HG03097 (cell line): ENCODE measurements at regions not wholly inside any gene's neighbourhood (a gene's known extent, or its start where the extent isn't known, plus 50 kb on each side); places are given as distances from the start of the nearest gene placed in this dataset.
"Not testable (repeated sequence)": the region's sequence is repeated elsewhere in the genome, so short reads cannot be mapped to it uniquely, and the experiment has no call there.

ENCODE experiments used
- ATAC-seq: cut with Tn5 transposase; IDR thresholded peaks from one replicate; pipeline ENCODE4 v1.9.1; 2021; ENCODE audit not compliant: unreplicated experiment, low FRiP score

GRCh38 chr7:115793958-115794702 lies 236.4 kb downstream of the TFEC start:
- ATAC-seq, result no peak

GRCh38 chr7:115789901-115790300 lies 240.7 kb downstream of the TFEC start:
- ATAC-seq, result no peak

GRCh38 chr7:115789473-115789872 lies 241.1 kb downstream of the TFEC start:
- not testable (repeated sequence) for ATAC-seq

GRCh38 chr7:115782696-115783490 lies 247.7 kb downstream of the TFEC start:
- ATAC-seq, result no peak

GRCh38 chr7:115779561-115779960 lies 251.0 kb downstream of the TFEC start:
- no peak for ATAC-seq

- ATAC-seq, result no peak
Measured at GRCh38 chr7:115775981-115776380, 254.6 kb downstream of the TFEC start.

- ATAC-seq, result no peak
Measured at GRCh38 chr7:115763347-115763746, 267.2 kb downstream of the TFEC start.

GRCh38 chr7:115758025-115758424 lies 272.5 kb downstream of the TFEC start:
- ATAC-seq, result no peak

- ATAC-seq, result no peak
Measured at GRCh38 chr7:115754226-115754625, 276.3 kb downstream of the TFEC start.

GRCh38 chr7:115749924-115750323 lies 280.6 kb downstream of the TFEC start:
- no peak for ATAC-seq

GRCh38 chr7:115748123-115748738 lies 282.3 kb downstream of the TFEC start:
- ATAC-seq, result no peak

- no peak for ATAC-seq
Measured at GRCh38 chr7:115747174-115747573, 283.4 kb downstream of the TFEC start.

GRCh38 chr7:115740043-115740442 lies 290.5 kb downstream of the TFEC start:
- ATAC-seq, result no peak

GRCh38 chr7:115734641-115735040 lies 295.9 kb downstream of the TFEC start:
- ATAC-seq, result no peak

- ATAC-seq, result no peak
Measured at GRCh38 chr7:115731796-115732471, 298.6 kb downstream of the TFEC start.

- ATAC-seq, result no peak
Measured at GRCh38 chr7:115728518-115728917, 302.0 kb downstream of the TFEC start.

GRCh38 chr7:115724400-115725056 lies 306.0 kb downstream of the TFEC start:
- ATAC-seq, result no peak

- no peak for ATAC-seq
Measured at GRCh38 chr7:115722302-115722977, 308.1 kb downstream of the TFEC start.

GRCh38 chr7:115721293-115722217 lies 309.0 kb downstream of the TFEC start:
- no peak for ATAC-seq
